NCI-H345 treated with DMSO at 0.1 percent for 48 hours (cell line): ENCODE measurements at regions not wholly inside any gene's neighbourhood (a gene's known extent, or its start where the extent isn't known, plus 50 kb on each side); places are given as distances from the start of the nearest gene placed in this dataset.
"Not testable (repeated sequence)": the region's sequence is repeated elsewhere in the genome, so short reads cannot be mapped to it uniquely, and the experiment has no call there.

Experiments
- DNase-seq: peaks from one replicate; lab custom pipeline; 2025; ENCODE audit not compliant: unreplicated experiment; lab: John Stamatoyannopoulos, UW

DNA sequence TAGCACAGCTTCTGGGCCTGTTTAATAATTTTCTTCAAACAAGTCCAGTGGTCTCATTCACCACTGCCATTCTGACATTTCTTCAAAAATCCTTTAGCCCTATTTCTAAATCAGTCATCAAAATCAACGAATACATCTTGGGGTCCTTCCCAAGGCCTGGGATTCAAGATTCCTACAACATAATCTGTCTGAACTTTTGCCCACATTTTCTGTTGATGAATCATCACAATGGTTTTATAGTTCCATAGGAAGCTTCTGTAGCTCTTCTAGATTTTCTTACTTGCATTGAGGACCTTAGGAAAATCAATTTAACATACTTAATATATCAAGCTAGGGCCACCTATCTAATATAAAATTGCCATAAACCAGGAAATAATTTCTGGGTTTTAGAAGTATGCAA is 811.8 kb upstream of the ACVR2A start:
- no peak for DNase-seq

DNA sequence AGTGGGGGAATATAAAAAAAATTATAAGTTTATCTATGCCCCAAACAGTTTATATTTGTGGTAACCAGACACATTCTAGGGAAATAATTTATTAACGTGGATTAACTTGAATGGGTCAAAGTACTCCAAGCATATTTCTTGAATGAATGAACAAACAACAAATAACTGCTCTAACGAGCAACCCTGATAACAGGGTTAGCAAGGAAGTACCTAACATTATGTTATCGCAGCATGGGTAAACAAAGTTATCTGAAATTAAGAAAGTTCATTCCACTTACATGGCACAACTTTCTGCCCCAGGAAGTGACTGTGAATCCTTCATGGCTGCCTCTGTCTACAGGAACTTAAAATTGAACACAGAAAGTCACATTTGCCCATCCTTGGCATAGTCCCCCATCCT is 812.9 kb upstream of the ACVR2A start:
- no peak for DNase-seq

DNA sequence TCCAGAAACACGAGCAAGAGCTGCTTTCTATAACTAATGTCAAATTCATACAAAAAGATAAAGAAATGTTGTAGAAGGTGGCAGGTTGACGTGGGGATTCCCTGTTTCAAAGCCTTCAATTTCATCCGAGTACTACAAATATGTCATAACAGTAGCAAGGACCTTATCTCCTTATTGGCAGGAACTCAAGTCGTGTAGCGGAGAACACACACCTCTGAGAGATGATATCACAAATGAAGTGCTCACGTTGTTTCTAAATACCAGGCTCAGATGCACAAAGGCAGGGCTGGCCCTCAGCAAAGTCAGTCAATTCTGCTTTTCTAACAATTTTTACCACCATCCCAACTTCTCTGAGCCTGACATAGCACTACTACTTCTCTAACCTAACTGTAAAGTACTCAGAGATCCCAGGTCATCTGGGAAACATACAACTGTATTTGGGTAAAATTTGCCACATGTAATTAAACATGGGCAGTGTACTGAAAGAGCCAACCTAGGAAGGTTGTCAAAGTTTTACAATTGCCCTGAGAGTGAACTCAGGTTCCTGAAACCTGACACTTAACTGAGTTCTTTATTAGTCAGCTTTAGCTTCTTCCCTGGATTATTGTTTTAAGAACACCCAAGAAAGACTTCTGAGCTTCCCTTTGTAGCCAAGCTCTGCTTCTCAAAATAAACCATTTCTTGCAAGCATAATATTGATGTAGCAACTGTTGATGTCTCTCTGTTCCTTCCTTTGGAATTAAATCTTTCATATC is 813.7 kb upstream of the ACVR2A start:
- DNase-seq = no peak

DNA sequence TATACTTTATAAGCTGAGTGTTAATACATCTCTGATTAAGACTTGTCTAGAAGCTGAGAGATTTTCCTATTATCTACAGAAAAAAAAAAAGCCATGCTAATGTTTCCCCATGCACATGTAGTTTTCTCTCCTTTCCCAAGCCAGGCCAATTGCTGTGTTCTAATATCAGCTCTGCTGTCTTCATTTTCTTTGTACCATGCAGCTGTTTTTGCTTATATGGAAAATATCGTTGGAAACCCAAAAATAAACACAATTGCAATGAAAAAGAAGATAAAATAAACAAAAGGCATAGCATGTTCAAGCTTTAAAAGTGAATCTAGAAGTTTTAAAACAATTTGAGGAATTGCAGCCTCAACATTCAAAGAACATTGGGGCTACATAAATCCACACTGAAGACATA is 817.4 kb upstream of the ACVR2A start:
- DNase-seq = no peak

DNA sequence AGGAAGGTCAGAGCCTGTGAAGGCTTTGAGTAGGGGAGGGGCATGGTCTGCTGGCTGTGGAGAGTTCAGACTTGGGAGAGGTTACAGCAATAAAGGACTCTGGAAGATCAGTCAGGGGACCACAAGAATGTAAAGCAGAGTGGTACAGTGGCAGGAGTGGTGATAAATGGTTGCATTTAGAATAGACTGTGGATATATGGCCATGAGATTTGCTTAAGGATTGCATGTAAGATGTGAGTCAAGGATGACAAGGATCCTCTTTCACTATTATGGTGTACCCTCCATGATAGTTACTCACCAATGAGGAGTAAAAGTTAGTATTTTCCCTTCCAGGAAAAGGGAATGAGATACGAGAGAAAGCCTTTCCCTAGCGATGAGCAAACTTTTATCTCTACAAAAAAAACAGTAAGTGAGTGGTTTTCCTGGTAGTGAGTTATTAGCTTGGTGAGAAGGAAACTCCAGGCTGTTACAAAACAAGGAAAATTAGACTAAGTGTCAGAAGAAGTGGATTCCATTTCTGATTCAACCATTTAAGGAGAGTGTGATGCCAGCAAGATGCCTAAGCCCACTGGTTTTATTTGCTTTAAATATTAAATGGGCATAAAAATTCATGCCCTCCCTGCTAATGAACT is 818.0 kb upstream of the ACVR2A start:
- no peak for DNase-seq

DNA sequence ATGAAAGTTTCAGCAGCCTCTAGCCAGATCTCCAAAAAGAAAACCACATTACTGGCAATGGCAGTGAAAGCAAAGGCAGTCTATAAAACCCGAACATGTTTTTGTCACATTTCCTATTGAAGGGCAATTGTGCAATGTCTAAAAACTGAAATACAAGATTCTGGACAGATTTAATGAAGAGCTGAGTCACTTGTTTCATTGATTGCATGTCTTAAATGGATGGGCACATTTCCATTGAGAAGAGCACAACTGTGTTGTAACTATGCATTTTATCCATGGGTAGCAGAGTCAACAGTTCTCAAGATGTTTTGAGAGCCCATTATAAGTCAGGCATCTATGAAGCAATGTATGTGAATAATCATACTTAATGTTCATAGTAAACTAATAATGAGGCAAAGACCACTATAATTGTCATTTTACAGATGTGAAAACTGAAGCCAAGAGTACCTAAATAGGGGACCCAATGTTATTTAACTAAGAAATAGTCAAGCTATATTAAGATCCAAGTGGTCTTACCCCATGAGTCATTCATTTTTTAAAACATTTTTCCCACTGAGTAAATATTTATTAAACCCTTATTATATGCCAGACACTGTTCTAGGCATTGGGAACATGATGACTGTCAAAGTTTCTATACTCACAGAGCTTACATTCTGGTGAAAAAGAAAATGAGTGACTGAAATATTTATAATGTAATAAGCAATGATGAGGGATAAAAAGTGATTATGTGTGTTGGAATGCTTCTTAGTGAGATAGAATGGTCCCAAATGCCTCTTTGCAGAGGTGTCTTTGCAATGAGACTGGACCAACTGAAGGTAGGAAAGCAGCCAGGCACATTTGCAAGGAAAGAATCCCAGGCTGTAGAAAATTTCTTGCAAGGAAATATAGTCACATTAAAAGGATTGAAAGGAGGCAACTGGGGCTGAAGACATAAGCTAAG is 818.9 kb upstream of the ACVR2A start:
- no peak for DNase-seq

DNA sequence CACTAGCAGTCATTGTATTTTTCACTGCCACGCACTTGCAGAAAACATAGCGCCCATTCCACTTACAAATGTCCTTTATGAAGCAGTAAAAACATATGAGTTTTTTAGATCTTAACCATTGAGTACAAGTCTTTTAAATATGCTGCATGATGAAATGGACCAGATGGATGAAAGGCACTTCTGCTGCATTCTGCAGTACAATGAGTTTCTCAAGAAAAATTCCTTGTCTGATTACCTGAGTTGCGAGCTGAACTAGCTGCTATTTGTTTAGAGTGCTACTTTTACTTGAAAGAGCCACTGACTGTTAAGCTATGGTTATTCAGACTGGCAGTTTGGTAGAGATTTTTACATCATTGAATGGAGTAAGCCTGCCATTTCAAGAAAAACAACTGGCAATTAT is 825.5 kb upstream of the ACVR2A start:
- DNase-seq = no peak

DNA sequence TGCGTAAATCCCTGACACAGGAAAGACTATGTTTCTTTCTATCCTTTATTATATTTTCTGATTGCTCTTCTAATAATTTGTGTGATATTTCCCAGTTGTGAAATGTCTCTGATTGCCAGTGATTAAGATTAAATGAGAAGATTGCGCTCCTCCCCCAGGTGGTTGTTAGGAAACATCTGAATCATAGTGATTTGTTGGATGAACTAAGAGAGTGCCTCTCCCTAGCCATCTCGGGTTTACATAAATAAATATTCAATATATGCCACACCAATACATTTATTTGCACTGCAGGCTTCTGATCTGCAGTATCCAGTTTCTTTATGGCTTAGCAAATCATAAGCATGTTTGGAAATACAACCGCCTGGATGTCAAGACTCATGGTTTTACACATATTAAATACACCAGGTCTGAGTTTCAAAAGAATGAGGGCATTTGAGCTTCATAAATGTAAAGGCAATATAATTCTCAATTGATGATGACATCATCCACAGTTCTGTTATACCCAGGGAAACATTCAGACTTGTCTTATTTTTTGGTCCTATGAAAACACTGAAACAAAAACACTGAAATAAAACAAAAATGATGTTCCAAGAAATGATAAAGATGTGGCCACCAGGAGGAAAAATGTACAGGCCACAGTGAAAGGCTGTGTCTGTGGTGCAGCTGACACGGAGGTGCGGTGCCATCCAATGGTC is 826.7 kb upstream of the ACVR2A start:
- no peak for DNase-seq

DNA sequence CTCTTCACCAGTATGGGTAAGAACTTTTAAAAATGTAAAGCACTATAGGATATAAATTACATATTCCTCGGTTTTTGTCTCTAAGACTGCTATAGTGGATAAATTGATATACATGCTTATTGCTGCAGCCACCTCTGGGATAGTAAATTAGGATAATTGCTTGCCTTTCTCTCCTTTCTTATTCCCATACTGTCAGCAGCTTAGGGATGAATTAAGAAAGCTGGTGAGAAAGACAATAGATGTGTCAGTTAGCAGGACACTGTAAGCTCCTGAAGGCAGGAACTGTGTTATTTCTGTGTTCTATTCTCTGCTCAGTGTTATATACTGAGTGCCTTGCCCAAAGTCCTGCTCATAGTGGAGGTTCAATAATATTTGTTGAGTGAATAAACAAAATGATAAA is 828.6 kb upstream of the ACVR2A start:
- no peak for DNase-seq

DNA sequence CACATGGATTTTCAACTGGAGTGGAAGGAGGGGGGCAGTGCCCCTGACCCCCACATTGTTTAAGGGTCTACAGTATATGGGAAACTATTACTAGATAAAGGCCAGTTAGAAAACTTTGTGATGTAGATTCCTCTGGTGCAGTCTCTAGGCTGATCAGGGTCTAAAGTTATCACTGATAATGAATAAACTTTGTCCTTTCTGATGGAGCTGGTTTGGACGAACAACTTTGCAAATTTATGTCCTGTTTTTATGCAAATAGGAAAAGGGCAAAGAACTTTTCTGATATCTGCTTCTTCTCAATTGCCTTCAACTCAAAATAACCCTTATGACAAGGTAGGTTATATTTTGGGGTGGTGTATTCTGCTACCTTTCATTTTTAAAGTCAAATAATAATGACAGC is 829.2 kb upstream of the ACVR2A start:
- no peak for DNase-seq

DNA sequence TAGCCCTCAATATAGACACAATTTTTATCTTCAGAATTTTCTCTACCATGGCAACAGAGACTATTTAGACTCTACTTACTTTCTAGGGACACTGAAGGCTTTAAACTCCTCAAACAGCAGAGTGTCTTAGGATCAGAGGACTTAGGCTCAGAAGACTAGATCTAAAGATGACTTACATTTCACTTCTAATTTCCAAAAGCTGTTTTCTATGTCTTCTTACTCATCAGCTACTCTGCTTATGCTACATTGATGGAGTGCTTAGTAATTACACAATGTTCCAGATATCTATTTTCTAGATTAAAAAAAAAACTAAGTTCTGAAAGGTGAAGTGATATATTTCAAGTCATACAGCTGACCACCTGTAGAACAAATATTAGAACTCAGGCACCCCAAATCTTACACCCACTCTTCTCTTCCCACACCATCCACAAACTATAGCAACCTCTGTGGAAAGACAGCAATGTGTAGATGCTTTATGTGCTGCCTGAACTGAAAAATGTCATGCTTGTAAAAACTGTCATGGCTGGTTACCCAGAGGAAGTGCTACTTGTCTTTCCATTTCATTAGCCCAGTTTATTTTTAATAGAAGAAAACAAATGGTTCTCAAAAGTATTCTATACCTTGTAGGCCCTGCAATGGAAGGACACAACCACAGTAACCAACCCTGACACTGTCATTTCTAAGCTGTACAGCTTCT is 831.0 kb upstream of the ACVR2A start:
- DNase-seq = no peak

DNA sequence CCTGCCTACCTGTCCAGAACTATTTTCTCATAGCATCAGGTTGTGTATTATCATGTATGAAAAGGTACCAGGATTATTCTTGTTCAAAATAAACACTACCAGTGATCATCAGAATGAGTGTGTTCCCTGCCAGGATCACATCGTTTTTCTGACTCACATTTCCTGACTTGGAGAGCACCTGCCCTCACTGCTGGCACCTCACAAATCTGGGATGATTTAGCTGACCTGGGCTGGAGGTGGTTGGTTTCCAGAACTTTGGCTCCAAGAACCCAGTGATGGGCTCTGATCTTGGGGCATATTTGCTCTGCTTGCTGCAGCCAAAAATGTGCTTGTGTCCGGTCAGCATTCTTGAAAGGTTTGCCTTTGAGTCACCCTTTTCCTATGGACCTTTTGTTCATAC is 836.3 kb upstream of the ACVR2A start:
- DNase-seq = no peak

DNA sequence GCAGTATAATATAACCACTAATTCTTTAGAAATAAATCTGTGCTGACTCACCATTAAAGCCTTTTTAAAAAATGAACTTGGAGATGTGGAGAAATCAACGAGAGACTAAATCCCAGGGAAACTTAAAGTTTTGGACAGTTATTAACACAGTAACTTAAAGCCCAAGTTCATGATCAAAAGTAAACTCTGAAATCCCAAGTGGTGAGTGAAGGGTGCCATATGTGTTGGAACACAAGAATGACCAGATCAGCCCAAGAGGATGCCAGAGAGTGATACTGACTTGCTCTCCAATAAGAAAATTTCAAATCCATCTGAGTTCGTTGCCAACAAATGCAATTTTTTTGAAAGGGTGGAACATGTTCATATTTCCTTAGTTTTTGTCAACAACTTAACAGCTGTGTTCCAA is 838.1 kb upstream of the ACVR2A start:
- DNase-seq = no peak

DNA sequence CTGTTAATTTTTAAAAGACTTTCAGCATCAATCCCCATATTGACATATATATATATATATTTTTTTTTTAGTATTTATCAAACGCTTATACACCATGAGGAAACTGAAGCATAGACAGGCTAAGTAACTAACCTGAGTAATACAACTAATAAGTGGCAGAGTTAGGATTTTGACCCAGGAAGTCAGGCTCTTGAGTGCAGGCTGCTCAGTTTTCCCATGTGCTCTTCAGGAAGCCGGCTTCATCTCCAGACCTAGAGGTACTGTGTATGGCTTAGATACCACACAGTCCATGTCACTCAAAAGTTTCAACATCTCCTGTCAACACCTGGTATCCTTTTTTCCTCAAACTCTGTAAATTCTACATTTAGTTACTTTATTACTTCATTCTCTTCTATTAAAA is 841.7 kb upstream of the ACVR2A start:
- DNase-seq = no peak

DNA sequence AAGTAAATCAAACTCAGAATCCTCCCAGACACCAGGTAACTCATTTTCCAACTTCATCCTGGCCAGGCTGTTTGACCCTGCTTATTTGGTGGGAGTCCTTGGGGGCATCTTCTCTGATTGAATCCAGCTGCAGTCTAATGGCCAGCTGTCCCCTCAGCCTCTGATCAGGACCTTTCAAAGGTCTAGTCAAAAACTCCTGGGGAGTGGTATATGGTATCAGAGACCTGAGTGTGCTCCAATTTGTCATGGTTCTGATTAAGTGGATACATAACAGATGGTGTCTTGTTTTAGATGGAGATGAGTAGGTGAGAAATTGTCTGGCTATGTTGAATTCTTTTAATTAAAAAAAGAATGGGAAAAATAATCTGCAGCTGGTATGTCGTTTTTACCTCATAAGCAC is 842.6 kb upstream of the ACVR2A start:
- DNase-seq = no peak

DNA sequence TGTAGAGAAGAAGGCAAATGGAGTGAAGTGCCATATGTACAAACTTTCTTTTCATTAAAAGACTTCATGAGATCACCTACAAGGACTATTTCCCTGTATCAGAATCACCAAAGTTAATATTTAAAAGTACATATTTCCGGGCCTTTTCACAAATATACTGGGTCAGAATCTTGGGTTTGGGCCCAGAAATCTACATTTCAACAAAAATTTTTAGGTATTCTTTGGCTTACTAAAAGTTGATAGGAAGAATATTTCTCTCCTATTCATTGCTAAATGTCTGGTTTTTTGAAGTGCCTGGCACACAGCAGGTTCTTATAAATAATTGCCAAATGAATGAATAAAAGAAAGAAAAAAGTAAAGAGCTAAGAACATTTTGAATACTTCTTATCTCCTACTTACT is 843.8 kb upstream of the ACVR2A start:
- DNase-seq = no peak

DNA sequence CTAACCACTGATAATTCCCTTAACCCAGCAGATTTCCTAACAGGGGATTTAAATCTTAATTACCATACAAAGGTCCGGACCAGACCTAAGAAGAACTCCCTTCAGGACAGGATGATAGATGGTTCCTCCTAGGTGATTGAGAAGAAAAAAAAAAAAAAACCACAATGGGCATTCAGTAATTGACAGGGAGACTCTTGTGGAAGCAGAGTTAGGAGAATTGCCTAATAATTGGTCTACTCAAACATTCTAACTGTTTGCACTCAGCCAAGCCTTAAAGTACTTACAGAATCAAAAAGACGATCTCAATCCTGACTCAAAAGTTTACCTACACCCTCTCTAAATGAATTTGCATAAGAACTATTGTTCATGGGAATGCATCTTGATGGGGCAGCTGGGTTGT is 844.7 kb upstream of the ACVR2A start:
- not testable (repeated sequence) for DNase-seq

DNA sequence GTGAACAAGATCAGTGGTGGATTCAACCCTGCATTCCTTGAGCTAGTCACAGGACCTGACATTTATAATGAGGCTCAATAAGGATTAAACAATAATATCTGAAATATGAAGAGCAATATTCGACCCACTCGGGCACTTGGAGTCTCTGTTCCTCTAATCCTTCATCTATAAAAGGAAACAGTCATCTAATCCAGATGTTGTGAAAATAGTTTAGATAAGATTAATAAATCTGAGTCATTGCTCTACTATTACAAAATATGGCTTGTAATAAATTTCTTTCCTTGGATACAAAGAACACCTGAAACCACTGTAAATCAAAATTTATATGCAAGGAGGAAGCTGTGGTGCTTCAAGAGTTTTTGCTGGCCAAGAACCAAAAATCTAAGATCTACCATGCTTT is 846.9 kb upstream of the ACVR2A start:
- no peak for DNase-seq

DNA sequence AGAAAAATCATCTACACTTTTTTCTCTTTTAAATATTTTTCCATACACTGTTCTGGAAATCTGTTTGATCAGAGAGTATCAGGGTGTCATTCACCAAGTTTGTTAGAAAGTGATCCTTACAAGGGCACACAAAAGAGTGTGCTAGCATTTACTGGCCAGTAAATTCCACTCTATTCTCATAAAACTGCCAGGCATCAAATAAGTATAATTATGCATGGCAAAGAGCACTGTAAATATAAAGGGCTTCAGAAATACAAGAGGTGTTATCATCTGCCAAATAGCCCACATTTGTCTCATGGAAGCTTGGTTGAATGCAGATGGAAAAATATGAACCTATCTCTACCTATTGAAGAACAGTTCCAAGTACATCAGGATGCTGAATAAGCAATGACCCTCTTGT is 847.3 kb upstream of the ACVR2A start:
- DNase-seq = no peak

DNA sequence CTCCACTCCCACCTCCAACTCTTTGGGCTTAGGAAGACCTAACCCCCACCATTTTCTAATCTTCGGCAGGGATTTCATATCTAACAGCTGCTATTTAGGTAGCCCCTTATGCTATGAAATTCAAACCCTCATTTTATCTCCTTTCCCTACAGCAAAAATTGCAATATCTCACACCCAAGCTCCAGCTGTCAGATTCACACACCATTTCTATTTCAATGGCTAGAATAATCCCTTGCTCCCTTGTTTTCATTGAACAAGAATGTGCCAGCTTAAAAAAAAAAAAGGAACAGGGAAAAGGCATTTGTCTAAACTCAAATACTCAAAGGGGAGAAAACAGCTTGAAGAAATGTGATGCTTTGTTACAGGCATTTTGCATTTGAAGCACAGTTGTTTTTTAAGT is 850.6 kb upstream of the ACVR2A start:
- DNase-seq = no peak

DNA sequence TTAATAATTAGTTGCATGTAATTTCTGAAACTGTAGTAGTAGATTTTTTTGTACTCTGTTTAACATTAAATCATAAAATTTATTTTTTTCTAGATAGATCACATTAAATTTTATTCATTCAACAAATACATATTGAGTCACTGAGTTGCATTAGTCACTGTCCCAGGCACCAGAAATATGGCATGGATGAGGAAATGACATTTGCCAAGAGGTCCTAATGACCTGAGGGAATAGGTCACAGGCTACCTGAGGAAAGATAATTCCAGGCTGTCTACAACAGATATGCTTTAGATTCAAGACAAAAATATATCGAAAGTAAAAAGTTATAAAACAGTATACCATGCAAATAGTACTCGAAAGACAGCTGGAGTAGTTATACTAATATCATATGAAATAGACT is 852.4 kb upstream of the ACVR2A start:
- no peak for DNase-seq
